ENCODE measurements at regions not wholly inside any gene's neighbourhood (a gene's known extent, or its start where the extent isn't known, plus 50 kb on each side); places are given as distances from the start of the nearest gene placed in this dataset.

- H3K9me3 ChIP-seq (ENCODE audit: control insufficient read depth, insufficient read depth, low read depth, low read length), result no peaks in the 10 kb centered on the region
- H3K4me3 ChIP-seq (ENCODE audit: low read depth, low read length), result no peak overlapping the region
- no peak overlapping the region for H3K27ac ChIP-seq (ENCODE audit: extremely low read depth, low read depth, low read length)
- ChIA-PET POLR2A (no interaction called here), CTCF (no interaction called here)
- H3K36me3 ChIP-seq (ENCODE audit: control insufficient read depth in 2 of 2, insufficient read depth in 1 of 2, low read length in 2 of 2), result no peaks in the 10 kb centered on the region
- no peaks in the 10 kb centered on the region for H3K4me1 ChIP-seq (ENCODE audit: control insufficient read depth, insufficient read depth, low read length)
- TF ChIP-seq WT1 (tag by site-specific recombination; IDR thresholded peaks at IDR 0.05) (no peak), PBX3 (CRISPR knock-in tag; IDR thresholded peaks at IDR 0.05) (no peak), ZNF394 (tag by site-specific recombination; IDR thresholded peaks at IDR 0.05; ENCODE audit: borderline replicate concordance) (no peak), ZNF670 (tag by site-specific recombination; IDR thresholded peaks at IDR 0.05; ENCODE audit: low read depth) (no peak), ZNF214 (tag by site-specific recombination; IDR thresholded peaks at IDR 0.05; ENCODE audit: borderline replicate concordance) (no peak), ZBTB44 (tag by site-specific recombination; IDR thresholded peaks at IDR 0.05) (no peak), MZF1 (tag by site-specific recombination; IDR thresholded peaks at IDR 0.05; ENCODE audit: borderline replicate concordance) (no peak), TRIM28 (IDR thresholded peaks at IDR 0.05; ENCODE audit: borderline replicate concordance, low read length) (no peak), HOXA7 (CRISPR knock-in tag; IDR thresholded peaks at IDR 0.05; ENCODE audit: borderline replicate concordance) (no peak), ZNF426 (tag by site-specific recombination; IDR thresholded peaks at IDR 0.05) (no peak), ZNF16 (tag by site-specific recombination; IDR thresholded peaks at IDR 0.05; ENCODE audit: low read depth) (no peak), ZNF366 (tag by site-specific recombination; conservative IDR thresholded peaks at IDR 0.05) (no peak), ZNF37A (tag by site-specific recombination; IDR thresholded peaks at IDR 0.05) (no peak)
- TF ChIP-seq, protein P1, sequence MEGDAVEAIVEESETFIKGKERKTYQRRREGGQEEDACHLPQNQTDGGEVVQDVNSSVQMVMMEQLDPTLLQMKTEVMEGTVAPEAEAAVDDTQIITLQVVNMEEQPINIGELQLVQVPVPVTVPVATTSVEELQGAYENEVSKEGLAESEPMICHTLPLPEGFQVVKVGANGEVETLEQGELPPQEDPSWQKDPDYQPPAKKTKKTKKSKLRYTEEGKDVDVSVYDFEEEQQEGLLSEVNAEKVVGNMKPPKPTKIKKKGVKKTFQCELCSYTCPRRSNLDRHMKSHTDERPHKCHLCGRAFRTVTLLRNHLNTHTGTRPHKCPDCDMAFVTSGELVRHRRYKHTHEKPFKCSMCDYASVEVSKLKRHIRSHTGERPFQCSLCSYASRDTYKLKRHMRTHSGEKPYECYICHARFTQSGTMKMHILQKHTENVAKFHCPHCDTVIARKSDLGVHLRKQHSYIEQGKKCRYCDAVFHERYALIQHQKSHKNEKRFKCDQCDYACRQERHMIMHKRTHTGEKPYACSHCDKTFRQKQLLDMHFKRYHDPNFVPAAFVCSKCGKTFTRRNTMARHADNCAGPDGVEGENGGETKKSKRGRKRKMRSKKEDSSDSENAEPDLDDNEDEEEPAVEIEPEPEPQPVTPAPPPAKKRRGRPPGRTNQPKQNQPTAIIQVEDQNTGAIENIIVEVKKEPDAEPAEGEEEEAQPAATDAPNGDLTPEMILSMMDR (tag by site-specific recombination; IDR thresholded peaks at IDR 0.05), result no peak
- TF ChIP-seq, protein P2, sequence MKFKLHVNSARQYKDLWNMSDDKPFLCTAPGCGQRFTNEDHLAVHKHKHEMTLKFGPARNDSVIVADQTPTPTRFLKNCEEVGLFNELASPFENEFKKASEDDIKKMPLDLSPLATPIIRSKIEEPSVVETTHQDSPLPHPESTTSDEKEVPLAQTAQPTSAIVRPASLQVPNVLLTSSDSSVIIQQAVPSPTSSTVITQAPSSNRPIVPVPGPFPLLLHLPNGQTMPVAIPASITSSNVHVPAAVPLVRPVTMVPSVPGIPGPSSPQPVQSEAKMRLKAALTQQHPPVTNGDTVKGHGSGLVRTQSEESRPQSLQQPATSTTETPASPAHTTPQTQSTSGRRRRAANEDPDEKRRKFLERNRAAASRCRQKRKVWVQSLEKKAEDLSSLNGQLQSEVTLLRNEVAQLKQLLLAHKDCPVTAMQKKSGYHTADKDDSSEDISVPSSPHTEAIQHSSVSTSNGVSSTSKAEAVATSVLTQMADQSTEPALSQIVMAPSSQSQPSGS (tag by site-specific recombination; IDR thresholded peaks at IDR 0.05; ENCODE audit: low read depth), result no peak
Measured at GRCh38 chr5:173792781-173793547, 95.2 kb upstream of the CPEB4 start.

GRCh38 chr5:173793648-173794548 lies 94.3 kb upstream of the CPEB4 start:
- Histone ChIP-seq H3K4me1 (ENCODE audit: control insufficient read depth, insufficient read depth, low read length) (no peaks in the 10 kb centered on the region), H3K4me3 (ENCODE audit: low read depth, low read length) (no peak overlapping the region), H3K9me3 (ENCODE audit: control insufficient read depth, insufficient read depth, low read depth, low read length) (no peaks in the 10 kb centered on the region), H3K27ac (ENCODE audit: extremely low read depth, low read depth, low read length) (no peak overlapping the region), H3K36me3 (ENCODE audit: control insufficient read depth in 2 of 2, insufficient read depth in 1 of 2, low read length in 2 of 2) (no peaks in the 10 kb centered on the region)
- POLR2A ChIA-PET, result no interaction called here
- TF ChIP-seq KLF10 (tag by site-specific recombination; IDR thresholded peaks at IDR 0.05) (no peak), ZNF433 (tag by site-specific recombination; IDR thresholded peaks at IDR 0.05; ENCODE audit: low read depth) (no peak), SP2 (tag by site-specific recombination; IDR thresholded peaks at IDR 0.05) (no peak), ZNF221 (tag by site-specific recombination; IDR thresholded peaks at IDR 0.05; ENCODE audit: borderline replicate concordance) (no peak), ZNF701 (tag by site-specific recombination; IDR thresholded peaks at IDR 0.05) (no peak)
- CTCF ChIA-PET, result no interaction called here

Measured in HEK293 (cell line).